ENCODE measurements at regions not wholly inside any gene's neighbourhood (a gene's known extent, or its start where the extent isn't known, plus 50 kb on each side); places are given as distances from the start of the nearest gene placed in this dataset.

DNA sequence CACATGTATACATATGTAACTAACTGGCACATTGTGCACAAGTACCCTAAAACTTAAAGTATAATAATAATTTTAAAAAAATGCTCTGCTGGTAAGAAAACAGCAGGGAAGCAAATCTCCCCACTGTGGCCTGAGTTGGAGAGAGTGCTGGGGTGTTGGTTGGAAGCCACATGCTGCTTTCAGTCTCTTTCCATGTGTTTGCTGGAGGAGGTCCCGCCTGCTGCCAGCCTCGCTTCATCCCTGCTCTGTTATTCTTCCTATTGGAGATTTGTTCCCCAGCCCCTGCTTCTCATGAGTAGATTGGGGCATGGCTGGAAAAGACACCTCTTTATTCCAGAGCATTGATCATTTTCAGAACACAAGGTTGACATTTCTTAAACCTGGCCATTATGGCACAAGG lies 230.5 kb downstream of the FGF9 start:
- no peak for TF ChIP-seq POLR2A (IDR thresholded peaks at IDR 0.05; ENCODE audit: low read length)
- TF ChIP-seq GATA1 (IDR thresholded peaks at IDR 0.05; ENCODE audit: low read depth, low read length), result no peak
